HS-27A (cell line): ENCODE measurements at regions not wholly inside any gene's neighbourhood (a gene's known extent, or its start where the extent isn't known, plus 50 kb on each side); places are given as distances from the start of the nearest gene placed in this dataset.
"Not testable (repeated sequence)": the region's sequence is repeated elsewhere in the genome, so short reads cannot be mapped to it uniquely, and the experiment has no call there.

Experiments
- DNase-seq: peaks from one replicate; pipeline ENCODE4 v3.0.0-alpha.2; 2012; ENCODE audit warnings: low read depth, missing footprints

- DNase-seq: no peak
These were observed 71.2 kb upstream of the CHORDC1 start for GRCh38 chr11:90294091-90294490.

GRCh38 chr11:90288212-90288821 lies 65.5 kb upstream of the CHORDC1 start:
- DNase-seq: no peak

- DNase-seq: no peak
These were observed 63.8 kb upstream of the CHORDC1 start for GRCh38 chr11:90286640-90287039.

GRCh38 chr11:90284171-90284570 lies 61.3 kb upstream of the CHORDC1 start:
- DNase-seq: no peak

- DNase-seq: not testable (repeated sequence)
These were observed 59.8 kb upstream of the CHORDC1 start for GRCh38 chr11:90282551-90283071.

GRCh38 chr11:90274362-90274761 lies 51.5 kb upstream of the CHORDC1 start:
- no peak for DNase-seq
